OCI-LY7 (cell line): ENCODE measurements at regions not wholly inside any gene's neighbourhood (a gene's known extent, or its start where the extent isn't known, plus 50 kb on each side); places are given as distances from the start of the nearest gene placed in this dataset.

ENCODE experiments used
- BruUV-seq: library from RNA; stranded (reverse); fragments of 400-500 nt; replicated peaks from 2 replicates; lab custom pipeline; 2021; lab: Mats Ljungman, UMichigan
- CTCF ChIA-PET: fragments of 300-600 bp; sonication (Branson Sonifier 250); formaldehyde crosslinking; loops from one replicate; lab custom pipeline; 2022; ENCODE audit warnings: antibody characterized with exemption; ENCODE audit not compliant: unreplicated experiment; lab: Charles Lee
- POLR2A ChIA-PET: fragments of 300-600 bp; sonication (Branson Sonifier 250); formaldehyde crosslinking; loops from one replicate; lab custom pipeline; 2022; ENCODE audit warnings: antibody characterized with exemption; lab: Charles Lee
- DNase-seq: peaks from one replicate; pipeline ENCODE4 v3.0.0-alpha.2; 2015; ENCODE audit warnings: low spot score
- H2AFZ ChIP-seq: fragments of 200-600 bp; sonication (generic), shearing (Covaris generic); 2 replicates; pipeline ENCODE4 v1.6.1; 2014; ENCODE audit warnings: mild to moderate bottlenecking, antibody characterized with exemption, low read length, moderate library complexity
- H3K27ac ChIP-seq: fragments of 200-600 bp; sonication (generic); 2 replicates; pipeline ENCODE4 v1.5.1; 2014; ENCODE audit warnings: mixed run types, low read depth, mild to moderate bottlenecking, moderate library complexity, low read length, inconsistent platforms; ENCODE audit not compliant: poor library complexity, severe bottlenecking
- H3K36me3 ChIP-seq: fragments of 200-600 bp; sonication (generic); 2 replicates; pipeline ENCODE4 v1.6.1; 2014; ENCODE audit warnings: mild to moderate bottlenecking, antibody characterized with exemption, low read length, moderate library complexity, mixed read lengths; ENCODE audit not compliant: insufficient read depth
- H3K4me1 ChIP-seq: fragments of 200-600 bp; sonication (generic); 2 replicates; pipeline ENCODE4 v1.5.1; 2014; ENCODE audit warnings: mild to moderate bottlenecking, low read length; ENCODE audit not compliant: insufficient read depth, poor library complexity, severe bottlenecking
- H3K4me2 ChIP-seq: fragments of 200-600 bp; sonication (generic); 2 replicates; pipeline ENCODE4 v1.6.1; 2014; ENCODE audit warnings: mild to moderate bottlenecking, low read length
- H3K4me3 ChIP-seq: fragments of 200-600 bp; sonication (generic); 2 replicates; pipeline ENCODE4 v1.5.1; 2014; ENCODE audit warnings: mild to moderate bottlenecking, low read depth, low read length; ENCODE audit not compliant: poor library complexity, severe bottlenecking
- H3K79me2 ChIP-seq: fragments of 200-600 bp; sonication (generic); 2 replicates; pipeline ENCODE4 v1.6.1; 2016; ENCODE audit warnings: low read depth, mild to moderate bottlenecking, low read length, moderate library complexity, mixed read lengths; ENCODE audit not compliant: insufficient read depth
- H3K9me2 ChIP-seq: fragments of 200-600 bp; sonication (generic); 2 replicates; pipeline ENCODE4 v1.6.1; 2016; ENCODE audit warnings: mild to moderate bottlenecking, low read length, mixed read lengths; ENCODE audit not compliant: insufficient read depth
- H3K9me3 ChIP-seq: fragments of 200-600 bp; sonication (generic); 2 replicates; pipeline ENCODE4 v1.6.1; 2014; ENCODE audit warnings: mild to moderate bottlenecking, mixed run types, low read length, mixed read lengths
- H4K20me1 ChIP-seq: fragments of 200-600 bp; sonication (generic); 2 replicates; pipeline ENCODE4 v1.6.1; 2014; ENCODE audit warnings: mild to moderate bottlenecking, antibody characterized with exemption, low read length, moderate library complexity, mixed read lengths; ENCODE audit not compliant: insufficient read depth
- EZH2phosphoT487 ChIP-seq: fragments of 200-600 bp; sonication (generic); IDR thresholded peaks from 2 replicates; pipeline ENCODE4 v1.6.1; 2018; ENCODE audit warnings: low read depth, borderline replicate concordance, mild to moderate bottlenecking, mixed run types, antibody characterized with exemption, low read length, moderate library complexity, mixed read lengths
- intact Hi-C: fragments of 100-400 bp; cut with micrococcal nuclease; formaldehyde crosslinking; loops from one replicate; pipeline ENCODE4 v1.10.0; 2022; ENCODE audit not compliant: unreplicated experiment
- TF ChIP-seq, protein P1 (sequence below): fragments of 200-600 bp; sonication (generic); conservative IDR thresholded peaks from 2 replicates; pipeline ENCODE4 v1.5.1; 2014; ENCODE audit warnings: mild to moderate bottlenecking, antibody characterized with exemption, low read length, moderate library complexity, mixed read lengths

DNA sequence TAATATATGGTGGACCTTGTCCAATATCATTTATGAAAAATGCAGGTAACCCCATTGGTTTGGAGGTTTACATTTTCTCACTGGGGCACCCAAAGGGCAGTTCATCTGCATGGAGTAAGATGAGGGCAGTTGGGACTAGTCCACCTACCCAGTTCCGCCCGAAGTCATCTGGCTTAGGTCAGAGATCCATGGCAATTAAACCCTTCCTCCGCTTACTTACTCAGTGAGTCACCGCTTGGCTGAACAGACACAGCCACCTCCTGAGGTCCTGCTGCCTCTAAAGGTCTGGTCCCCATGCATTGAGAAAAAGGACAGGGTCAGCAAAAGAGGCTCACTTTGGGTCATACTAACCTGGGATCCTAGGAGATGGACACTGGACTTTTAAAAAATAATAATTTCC is 102.9 kb upstream of the PRL start:
- Histone ChIP-seq H3K4me2 (no peak overlapping the region), H3K9me2 (no peaks in the 10 kb centered on the region), H3K9me3 (no peaks in the 10 kb centered on the region), H3K79me2 (no peaks in the 10 kb centered on the region), H2AFZ (no peak overlapping the region), H3K27ac (no peak overlapping the region), H4K20me1 (no peaks in the 10 kb centered on the region), H3K4me1 (no peaks in the 10 kb centered on the region), H3K36me3 (no peaks in the 10 kb centered on the region), H3K4me3 (no peak overlapping the region)
- intact Hi-C loops: no loop called here
- POLR2A ChIA-PET: interaction anchor here (0.5 kb wide), 1 partner anchor 240 kb away, joined by 4 read pairs; no protein-coding TSS in a partner anchor
- BruUV-seq: no TSS peak
- CTCF ChIA-PET: no interaction called here
- no peak for DNase-seq
- TF ChIP-seq, protein P1, sequence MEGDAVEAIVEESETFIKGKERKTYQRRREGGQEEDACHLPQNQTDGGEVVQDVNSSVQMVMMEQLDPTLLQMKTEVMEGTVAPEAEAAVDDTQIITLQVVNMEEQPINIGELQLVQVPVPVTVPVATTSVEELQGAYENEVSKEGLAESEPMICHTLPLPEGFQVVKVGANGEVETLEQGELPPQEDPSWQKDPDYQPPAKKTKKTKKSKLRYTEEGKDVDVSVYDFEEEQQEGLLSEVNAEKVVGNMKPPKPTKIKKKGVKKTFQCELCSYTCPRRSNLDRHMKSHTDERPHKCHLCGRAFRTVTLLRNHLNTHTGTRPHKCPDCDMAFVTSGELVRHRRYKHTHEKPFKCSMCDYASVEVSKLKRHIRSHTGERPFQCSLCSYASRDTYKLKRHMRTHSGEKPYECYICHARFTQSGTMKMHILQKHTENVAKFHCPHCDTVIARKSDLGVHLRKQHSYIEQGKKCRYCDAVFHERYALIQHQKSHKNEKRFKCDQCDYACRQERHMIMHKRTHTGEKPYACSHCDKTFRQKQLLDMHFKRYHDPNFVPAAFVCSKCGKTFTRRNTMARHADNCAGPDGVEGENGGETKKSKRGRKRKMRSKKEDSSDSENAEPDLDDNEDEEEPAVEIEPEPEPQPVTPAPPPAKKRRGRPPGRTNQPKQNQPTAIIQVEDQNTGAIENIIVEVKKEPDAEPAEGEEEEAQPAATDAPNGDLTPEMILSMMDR: no peak
- TF ChIP-seq EZH2phosphoT487: no peak

DNA sequence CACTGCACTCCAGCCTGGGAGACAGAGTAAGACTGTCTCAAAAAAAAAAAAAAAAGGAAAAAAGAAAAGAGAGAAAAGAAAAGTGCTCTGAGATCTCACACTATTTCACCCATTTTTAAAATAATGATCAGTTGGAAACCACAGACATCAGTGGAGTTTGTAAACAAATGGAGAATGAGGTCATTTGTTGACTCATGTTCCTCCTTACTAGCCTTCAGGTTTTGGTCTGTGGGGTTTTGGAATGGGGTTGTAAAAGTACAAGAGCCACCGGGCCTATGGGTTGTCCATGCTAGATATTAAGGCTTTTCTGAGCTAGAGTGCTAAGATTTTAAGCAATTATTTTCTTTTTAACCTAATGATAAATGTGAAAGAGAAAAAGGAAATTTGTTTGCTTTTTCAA is 104.4 kb upstream of the PRL start:
- POLR2A ChIA-PET: no interaction called here
- no peak for DNase-seq
- no peaks in the 10 kb centered on the region for H3K4me1 ChIP-seq
- no peak overlapping the region for H2AFZ ChIP-seq
- H4K20me1 ChIP-seq: no peaks in the 10 kb centered on the region
- TF ChIP-seq, protein P1: no peak
- TF ChIP-seq EZH2phosphoT487: no peak
- H3K9me3 ChIP-seq: no peaks in the 10 kb centered on the region
- intact Hi-C loops: no loop called here
- BruUV-seq: no TSS peak
- no peak overlapping the region for H3K4me3 ChIP-seq
- CTCF ChIA-PET: no interaction called here
- no peak overlapping the region for H3K27ac ChIP-seq
- no peaks in the 10 kb centered on the region for H3K36me3 ChIP-seq
- H3K4me2 ChIP-seq: no peak overlapping the region
- no peaks in the 10 kb centered on the region for H3K9me2 ChIP-seq
- H3K79me2 ChIP-seq: no peaks in the 10 kb centered on the region

DNA sequence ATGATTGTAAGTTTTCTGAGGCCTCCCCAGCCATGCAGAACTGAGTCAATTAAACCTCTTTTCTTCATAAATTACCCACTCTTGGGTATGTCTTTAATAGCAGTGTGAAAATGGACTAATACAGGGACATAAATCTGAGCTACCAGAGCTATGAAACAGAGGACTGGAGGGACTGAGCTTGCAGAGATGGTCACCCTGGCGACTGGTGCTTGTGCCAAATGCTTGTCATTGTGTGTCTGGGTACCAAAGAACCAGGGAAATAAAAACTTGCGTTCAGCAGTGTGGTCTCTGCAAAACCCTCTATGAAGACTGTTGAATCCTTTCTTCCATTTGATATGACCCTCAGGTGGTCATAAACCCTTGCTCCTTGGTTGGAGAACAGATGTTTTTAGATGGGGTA is 105.1 kb upstream of the PRL start:
- POLR2A ChIA-PET: no interaction called here

More for the DNA sequence above, 105.1 kb upstream of the PRL start:
- intact Hi-C loops: no loop called here
- H3K9me2 ChIP-seq: no peaks in the 10 kb centered on the region
- H2AFZ ChIP-seq: no peak overlapping the region
- no peak overlapping the region for H3K4me3 ChIP-seq
- no peaks in the 10 kb centered on the region for H3K9me3 ChIP-seq
- H3K4me1 ChIP-seq: no peaks in the 10 kb centered on the region
- H3K27ac ChIP-seq: no peak overlapping the region
- H3K79me2 ChIP-seq: no peaks in the 10 kb centered on the region
- H3K36me3 ChIP-seq: no peaks in the 10 kb centered on the region
- no peak for DNase-seq
- no peak overlapping the region for H3K4me2 ChIP-seq
- CTCF ChIA-PET: no interaction called here
- no peak for TF ChIP-seq EZH2phosphoT487
- H4K20me1 ChIP-seq: no peaks in the 10 kb centered on the region
- no TSS peak for BruUV-seq
